ENCODE measurements at regions not wholly inside any gene's neighbourhood (a gene's known extent, or its start where the extent isn't known, plus 50 kb on each side); places are given as distances from the start of the nearest gene placed in this dataset.

DNA sequence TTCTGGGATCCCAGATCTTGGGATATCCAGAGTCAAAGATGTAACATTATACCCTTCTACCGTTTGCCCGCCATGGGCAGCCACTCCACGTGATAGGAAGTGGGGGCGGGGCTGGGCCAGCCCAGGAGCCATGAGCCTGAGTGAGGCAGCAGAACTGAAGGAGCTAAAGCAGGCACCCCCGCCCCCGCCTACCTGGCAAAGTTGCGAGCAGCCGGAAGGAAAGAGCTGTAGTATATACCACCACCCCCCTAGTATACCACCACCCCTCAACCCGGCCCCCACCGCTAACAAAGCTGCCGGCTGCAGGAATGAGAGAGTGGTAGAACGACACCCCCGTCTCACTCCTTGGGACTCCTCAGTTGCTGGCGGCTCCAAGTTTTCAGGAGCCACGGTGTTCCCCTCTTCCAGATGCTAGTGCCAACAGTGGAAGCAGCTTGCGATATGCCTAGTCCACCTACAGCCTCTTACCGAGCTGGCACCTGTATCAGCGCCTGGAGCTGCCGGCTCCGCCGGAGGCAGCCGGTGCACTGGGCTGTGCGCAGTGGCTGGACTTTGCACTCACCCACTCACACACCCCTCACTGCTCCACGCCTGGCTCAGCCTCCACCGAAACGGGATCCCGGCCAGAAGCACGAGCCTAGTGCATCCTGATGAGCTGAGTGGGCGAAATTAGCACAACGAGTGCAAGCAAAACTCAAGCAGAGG lies 230.7 kb upstream of the PRR20A start:
- DNase-seq (ENCODE audit: low spot score) = no peak

GRCh38 chr13:56917966-56918365 lies 222.8 kb upstream of the PRR20A start:
- DNase-seq (ENCODE audit: low spot score) = no peak

- no peak for DNase-seq (ENCODE audit: low spot score)
These were observed 217.0 kb upstream of the PRR20A start for GRCh38 chr13:56923626-56924140.

DNA sequence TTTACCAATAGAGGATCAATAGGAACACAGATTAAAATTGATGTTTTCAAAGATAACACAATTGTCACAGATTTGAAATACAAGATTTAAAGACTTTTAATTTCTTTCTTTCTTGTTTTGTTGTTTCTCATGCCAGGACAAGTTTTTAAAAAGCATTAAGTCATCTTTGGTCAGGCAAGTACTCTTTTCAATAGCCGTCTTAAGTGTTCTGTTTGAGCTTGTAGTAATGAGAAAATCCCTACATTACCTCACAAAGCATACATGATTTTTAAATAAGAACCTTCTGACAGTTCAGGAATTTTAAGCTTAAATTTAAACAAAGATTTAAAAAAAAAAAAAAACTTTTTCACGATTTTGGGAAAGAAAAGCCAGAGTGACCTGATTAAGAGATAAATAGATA lies 216.3 kb upstream of the PRR20A start:
- no peak for DNase-seq (ENCODE audit: low spot score)

GRCh38 chr13:56932104-56932503 lies 208.6 kb upstream of the PRR20A start:
- DNase-seq (ENCODE audit: low spot score) = no peak

- no peak for DNase-seq (ENCODE audit: low spot score)
These were observed 186.8 kb upstream of the PRR20A start for GRCh38 chr13:56953965-56954364.

- DNase-seq (ENCODE audit: low spot score) = no peak
These were observed 165.1 kb upstream of the PRR20A start for GRCh38 chr13:56975647-56976046.

GRCh38 chr13:56980856-56981255 lies 159.9 kb upstream of the PRR20A start:
- no peak for DNase-seq (ENCODE audit: low spot score)

DNA sequence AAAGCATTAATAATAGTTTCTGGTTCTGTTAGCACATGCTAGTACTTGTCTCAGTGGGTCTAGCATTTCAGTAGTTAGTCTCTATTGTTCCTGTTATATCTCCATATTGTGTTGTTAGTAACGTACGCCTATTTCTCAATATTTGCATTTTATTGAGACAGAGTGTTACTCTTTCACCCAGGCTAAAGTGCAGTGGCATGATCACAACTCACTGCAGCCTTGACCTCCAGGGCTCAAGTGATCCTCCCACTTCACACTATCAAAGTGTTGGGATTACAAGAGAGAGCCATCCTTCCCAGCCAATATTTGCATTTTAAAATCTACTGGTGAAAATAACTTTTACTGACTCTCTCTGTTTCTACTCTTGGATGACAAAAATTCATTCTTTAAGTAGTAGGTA lies 154.6 kb upstream of the PRR20A start:
- no peak for DNase-seq (ENCODE audit: low spot score)

DNA sequence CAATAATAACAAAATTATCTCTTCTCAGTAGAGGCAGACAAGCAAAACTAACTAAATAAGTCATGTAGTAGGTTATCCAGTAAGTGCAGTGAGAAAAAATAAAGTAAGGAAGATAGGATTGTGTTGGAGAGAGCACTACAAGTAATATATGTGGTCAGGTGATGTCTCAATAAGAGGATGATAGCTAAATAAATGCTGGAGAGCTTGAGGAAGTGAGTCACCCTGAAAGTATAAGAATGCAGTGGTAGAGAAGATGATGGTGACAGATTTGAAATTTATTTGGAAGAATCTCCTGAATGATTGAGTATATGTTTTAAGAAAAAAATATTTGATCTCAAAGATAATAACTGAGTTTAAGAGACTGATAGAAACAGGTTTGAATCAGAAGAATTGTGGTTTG lies 152.2 kb upstream of the PRR20A start:
- DNase-seq (ENCODE audit: low spot score) = no peak

GRCh38 chr13:57003682-57004081 lies 137.0 kb upstream of the PRR20A start:
- DNase-seq (ENCODE audit: low spot score) = no peak

GRCh38 chr13:57017357-57017756 lies 123.4 kb upstream of the PRR20A start:
- DNase-seq (ENCODE audit: low spot score) = no peak

GRCh38 chr13:57018915-57019314 lies 121.8 kb upstream of the PRR20A start:
- peak; percentile 2 for DNase-seq (ENCODE audit: low spot score)

- no peak for DNase-seq (ENCODE audit: low spot score)
These were observed 110.0 kb upstream of the PRR20A start for GRCh38 chr13:57030671-57031070.

- no peak for DNase-seq (ENCODE audit: low spot score)
These were observed 104.4 kb upstream of the PRR20A start for GRCh38 chr13:57036290-57036689.

DNA sequence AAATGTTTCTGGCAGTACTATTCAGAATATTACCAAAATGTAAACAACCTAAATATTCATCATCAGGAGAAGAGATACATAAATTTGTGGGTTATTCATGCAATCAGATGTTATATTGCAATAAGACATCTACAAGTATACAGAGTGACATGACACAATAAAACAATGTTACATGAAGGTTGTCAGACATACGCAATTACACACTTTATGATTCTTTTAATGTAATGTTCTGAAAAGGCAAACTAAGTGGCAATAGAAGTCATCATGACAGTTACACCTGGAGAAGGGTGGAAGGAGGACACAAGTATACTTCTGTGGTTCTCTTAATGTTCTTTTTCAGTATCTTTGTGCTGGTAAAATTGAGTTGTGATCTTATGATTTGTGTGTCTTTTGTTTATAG lies 95.8 kb upstream of the PRR20A start:
- DNase-seq (ENCODE audit: low spot score) = no peak

GRCh38 chr13:57045826-57046546 lies 94.7 kb upstream of the PRR20A start:
- peak; percentile 2 for DNase-seq (ENCODE audit: low spot score)

DNA sequence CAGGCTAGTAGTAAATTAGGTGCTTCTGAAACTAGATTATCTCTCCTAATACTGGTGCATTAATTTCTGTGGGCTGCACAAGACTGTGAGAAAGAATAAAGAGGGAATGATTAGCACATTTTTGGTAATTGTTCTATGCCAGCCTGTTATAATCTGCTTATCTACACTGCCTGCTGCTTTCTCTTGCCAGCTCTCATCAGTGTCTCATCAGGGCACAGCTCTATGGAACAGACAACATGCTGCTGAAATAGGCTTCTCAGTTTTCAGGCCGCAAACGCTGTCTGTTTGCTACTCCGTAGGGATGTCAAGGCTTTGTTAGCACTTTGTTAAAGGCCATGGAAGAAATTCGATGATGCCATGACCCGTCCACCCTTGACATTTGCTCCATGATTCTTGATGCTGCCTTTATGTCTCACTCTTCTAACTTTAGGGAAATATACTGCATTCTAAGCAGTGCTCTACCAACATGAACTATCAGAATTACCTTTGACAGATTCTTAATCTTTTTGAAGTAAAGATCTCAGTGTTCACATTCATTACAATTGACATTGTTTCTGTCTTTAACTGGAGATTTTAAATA lies 84.0 kb upstream of the PRR20A start:
- DNase-seq (ENCODE audit: low spot score) = no peak

GRCh38 chr13:57063007-57063406 lies 77.7 kb upstream of the PRR20A start:
- DNase-seq (ENCODE audit: low spot score) = no peak

- DNase-seq (ENCODE audit: low spot score) = no peak
These were observed 66.7 kb upstream of the PRR20A start for GRCh38 chr13:57073983-57074382.

- DNase-seq (ENCODE audit: low spot score) = no peak
These were observed 65.1 kb upstream of the PRR20A start for GRCh38 chr13:57075588-57075987.

GRCh38 chr13:57087006-57087405 lies 53.7 kb upstream of the PRR20A start:
- no peak for DNase-seq (ENCODE audit: low spot score)

All from HuH-7 (cell line).